NCI-H146 treated with DMSO at 0.1 percent for 48 hours (cell line): ENCODE measurements at regions not wholly inside any gene's neighbourhood (a gene's known extent, or its start where the extent isn't known, plus 50 kb on each side); places are given as distances from the start of the nearest gene placed in this dataset.

Source experiments
- DNase-seq: peaks from one replicate; lab custom pipeline; 2025; ENCODE audit not compliant: unreplicated experiment; lab: John Stamatoyannopoulos, UW

- DNase-seq = no peak
Measured at GRCh38 chr11:70519117-70519516, 120.8 kb downstream of the CTTN start.

GRCh38 chr11:70521475-70522308 is 123.4 kb downstream of the CTTN start:
- peak; percentile 11 for DNase-seq

- DNase-seq = no peak
Measured at GRCh38 chr11:70522309-70522592, 123.9 kb downstream of the CTTN start.

GRCh38 chr11:70522593-70523311 is 124.4 kb downstream of the CTTN start:
- DNase-seq = peak; percentile 94

DNA sequence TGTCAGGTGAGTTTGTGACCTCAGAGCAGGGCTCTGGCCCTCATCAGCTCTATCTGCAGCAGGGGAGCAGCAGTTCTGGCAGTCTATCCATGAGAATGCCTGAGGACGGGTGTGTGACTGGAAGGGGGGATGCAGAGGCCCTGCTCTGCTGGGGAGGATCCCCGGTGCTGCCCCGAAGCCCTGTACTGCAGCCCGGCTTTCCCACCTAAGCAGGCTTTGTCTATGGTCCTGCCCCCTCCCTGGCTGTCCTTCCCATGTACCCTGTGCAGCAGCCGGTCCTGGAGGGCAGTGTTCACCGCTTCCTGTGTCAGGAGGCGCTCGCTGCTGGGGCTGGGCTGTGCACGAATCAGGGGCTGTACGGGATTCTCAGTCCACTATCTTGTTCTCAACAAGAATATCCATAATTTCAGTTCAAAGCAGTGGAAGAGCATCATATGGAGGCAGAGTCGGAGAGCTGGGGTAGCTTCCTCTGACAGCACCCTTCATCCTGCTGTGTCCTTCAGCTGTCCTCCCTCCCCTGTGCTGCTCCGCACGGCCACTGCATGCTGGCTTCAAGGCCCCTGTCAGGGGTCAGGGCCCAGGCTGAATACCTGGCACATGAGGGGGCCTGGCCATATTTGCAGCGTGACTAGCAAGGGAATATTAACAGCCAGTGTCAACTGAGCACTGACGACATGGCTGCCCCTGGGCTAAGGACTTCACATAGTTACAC is 125.2 kb downstream of the CTTN start:
- DNase-seq = no peak

GRCh38 chr11:70524096-70524922 is 126.0 kb downstream of the CTTN start:
- no peak for DNase-seq

DNA sequence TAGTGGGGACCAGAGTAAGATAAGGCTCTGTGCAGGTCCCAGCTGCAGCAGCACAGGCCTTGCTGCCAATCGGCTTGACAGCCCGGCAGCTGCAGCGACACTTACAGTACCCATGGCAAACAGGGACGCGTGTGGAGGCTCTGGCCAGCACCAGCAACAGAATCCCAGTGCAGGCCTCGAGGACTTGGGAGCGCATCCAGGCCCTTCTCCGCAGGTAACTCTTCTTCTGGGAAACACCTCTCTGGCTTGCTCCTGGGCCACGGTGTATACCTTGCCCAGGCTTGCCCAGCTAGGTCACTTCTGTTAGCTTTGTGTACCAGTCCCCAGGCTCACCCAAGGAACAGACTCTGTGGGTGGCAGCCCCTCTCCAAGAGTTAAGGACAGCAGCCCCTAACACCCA is 126.7 kb downstream of the CTTN start:
- no peak for DNase-seq

DNA sequence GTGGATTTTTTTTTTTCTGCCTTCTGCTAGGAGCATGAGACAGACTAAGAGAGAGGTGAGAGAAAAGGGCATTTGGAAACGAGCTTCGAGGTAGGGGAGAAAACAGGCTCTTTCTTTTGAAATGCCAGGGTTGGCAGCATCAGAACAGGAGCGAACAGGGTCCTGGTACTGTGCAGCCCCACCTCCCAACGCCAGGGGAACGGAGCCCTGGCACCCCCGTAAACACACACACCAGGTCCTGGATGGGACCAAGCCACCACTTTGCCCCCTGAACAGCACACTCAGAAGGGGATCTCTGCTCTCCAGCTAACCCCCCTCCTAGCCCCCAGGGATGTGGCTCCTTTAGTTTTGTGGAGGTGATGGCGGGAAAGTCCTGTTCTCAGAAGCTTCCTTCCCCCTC is 127.1 kb downstream of the CTTN start:
- no peak for DNase-seq

DNA sequence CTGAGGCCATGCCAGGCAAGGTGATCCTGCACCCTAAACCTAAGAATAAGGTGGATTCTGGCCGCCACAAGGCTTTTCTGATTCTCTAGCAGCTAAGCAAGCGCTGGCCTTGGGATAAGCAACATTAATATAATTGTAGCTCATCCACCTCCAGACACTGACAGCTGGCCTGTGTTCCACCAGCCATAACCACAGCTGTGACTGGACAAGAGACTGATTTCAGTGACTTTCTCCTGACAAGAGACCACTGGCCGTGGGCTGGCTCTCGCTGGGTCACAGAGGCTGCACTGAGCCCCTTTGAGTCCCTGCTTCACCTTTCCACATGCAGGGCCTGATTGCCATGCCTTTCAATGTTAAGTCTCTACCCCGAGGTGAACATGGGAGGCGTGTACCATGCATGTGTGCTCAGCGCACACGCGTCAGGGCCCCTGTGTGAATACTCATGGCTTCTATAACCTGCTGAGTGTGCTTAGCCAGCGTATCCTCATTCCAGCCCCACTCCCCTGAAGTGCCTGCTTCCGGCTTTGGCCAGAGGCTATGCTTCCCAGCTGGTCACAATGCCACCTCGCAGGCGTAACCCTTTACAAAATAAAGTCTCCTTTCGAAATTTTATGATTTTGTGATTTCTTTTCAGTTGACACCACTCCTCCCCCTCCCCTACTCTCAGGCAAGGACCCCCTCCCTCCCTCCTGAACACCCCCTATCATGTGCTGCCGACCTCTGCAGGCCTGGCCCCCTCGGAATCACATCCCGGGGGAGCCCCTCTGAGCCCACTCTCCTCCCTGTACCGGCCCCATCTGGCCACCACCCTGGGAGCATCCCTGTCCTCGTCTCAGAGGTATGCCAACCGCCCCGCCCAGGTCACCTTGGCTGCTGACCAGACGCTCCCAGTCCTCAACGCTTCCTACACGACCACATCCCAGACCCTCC is 128.1 kb downstream of the CTTN start:
- no peak for DNase-seq

GRCh38 chr11:70527046-70527395 is 128.7 kb downstream of the CTTN start:
- no peak for DNase-seq

GRCh38 chr11:70527429-70528045 is 129.2 kb downstream of the CTTN start:
- no peak for DNase-seq

DNA sequence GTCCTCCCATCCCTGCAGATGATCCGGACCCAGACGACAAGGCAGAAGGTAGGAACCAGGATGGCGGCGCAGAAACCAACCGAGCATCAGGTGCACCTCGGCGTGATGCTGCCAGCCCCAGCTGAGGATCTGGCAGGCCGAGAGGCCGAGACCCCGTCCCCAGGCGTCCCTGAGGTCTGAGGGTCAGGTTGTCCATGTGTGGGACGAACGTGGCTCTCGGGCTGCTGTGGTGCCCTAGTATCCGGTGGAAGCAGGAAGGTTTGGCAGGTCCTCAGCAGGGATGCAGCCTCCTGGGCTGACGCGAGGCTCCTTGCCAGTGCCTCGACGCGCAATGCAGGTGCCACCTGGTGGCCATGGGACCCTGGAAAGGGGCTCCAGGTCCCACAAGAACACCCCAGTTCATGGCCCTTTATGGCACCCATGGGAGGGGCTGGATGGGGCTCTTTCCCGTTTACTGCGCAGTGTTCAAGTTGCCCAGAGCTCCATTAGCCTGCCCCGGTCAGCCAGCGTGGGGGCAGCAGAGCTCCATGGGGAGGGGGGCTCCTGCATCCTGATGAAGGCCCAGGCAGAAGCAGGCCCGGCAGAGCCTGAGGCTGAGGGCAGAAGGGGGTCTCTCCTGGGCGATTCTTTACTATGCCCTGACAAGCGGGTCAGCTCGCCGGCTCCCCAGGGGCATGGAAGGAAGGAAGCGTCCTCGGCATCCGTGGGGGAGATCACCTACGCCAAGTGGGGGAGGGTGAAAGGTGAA is 129.9 kb downstream of the CTTN start:
- no peak for DNase-seq

DNA sequence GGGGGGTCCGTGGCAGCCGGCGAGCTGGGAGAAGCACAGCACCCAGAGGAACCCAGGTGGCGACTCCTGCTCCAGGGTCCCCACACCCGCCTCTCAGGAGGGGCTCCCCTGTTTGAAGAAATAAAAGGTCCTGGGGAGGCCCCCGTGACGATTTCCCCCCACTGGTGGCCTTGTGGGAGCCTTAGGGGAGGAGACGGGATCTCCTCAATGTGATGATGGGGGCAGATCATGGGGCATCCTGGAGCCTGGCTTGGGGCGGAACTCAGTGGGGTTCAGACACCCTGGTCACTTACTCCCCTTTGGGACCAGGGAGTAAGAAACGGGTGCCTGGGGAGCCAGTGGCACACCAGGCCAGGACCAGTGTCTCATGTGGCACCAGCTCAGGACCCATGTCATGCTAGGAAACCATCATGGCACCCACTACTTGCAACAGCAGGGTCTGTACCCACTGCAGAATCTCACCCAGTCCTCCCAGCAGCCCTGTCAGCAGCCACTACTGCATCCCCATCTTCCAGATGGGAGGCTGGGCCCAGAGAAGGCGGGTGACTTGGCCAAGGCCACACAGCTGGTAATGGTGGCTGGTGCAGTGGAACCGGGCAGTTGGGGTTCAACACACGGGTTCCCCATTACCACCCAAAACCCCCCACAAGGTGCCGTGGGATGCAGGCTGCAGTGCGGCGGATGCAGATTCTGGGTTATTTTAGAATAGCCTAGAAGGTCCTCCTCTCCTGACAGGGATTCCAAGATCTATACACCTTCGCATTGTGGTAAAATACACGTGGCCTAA is 130.7 kb downstream of the CTTN start:
- DNase-seq = no peak

DNA sequence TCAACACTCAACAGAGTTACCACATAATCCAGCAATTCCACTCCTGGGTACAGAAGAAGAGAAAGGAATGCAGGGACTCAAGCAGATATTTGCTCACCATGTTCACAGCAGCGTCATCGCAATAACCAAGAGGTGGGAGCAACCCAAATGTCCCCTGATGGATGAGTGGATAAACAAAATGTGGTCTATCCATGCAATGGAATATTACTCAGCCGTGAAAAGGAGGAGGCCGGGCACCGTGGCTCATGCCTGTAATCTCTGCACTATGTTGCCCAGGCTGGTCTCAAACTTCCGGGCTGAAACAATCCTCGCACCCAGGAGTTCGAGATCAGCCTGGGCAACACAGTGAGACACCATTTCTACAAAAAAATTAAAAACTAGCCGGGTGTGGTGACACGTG is 131.7 kb downstream of the CTTN start:
- DNase-seq = no peak

DNA sequence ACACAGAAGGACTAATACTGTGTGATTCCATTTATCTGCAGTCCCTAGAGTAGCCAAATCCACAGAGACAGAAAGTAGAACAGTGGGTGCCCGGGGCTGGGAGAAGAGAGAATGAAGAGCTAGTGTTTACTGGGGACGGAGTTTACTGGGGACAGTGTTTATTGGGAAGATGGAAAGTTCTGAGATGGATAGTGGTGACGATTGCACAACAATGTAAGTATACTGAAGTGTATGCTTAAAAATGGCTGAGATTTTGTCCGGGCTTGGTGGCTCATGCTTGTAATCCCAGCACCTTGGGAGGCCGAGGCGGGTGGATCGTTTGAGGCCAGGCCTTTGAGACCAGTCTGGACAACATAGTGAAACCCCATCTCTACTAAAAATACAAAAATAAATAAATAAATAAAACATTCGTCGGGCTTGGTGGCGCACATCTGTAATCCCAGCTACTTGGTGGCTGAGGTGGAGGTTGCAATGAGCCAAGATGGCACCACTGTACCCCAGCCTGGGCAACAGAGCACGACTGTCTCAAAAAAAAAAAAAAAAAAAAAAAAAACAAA is 132.4 kb downstream of the CTTN start:
- no peak for DNase-seq

DNA sequence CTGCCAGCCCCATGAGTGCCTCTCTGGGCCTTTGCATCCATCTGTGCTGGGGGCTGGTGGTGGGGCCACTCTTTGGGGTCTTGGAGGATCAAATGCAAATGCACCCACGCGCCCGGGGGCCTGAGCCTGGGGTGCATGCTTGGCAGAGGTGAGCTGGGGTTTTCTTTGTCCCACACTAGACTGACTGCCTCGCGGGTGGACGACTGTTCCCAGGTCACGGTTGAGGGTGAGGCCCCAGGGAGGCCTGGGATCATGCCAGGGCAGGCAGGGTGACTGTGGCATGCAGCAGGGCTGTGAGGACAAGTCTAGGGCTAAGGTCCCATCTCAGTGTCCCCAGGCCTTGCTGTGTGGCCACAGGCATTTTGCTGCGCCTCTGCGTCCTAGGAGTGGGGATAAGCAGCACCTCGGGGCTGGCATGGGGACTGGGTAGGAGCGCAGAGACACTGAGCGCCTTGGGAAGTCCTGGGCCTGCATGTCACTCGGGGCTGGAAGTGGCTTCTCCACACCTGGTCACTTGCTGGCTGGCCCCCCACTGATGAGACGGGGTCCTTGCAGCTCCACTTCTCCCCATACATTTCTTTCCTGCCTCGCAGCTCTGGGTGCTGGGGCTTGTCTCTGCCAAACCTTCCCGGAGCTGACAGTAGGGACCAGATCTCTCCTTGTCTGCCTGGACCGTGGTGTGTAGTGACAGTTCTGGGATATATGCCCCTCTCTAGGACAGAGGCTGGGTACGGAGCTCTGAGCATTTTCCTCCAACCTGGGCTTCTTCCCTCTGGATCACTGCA is 133.1 kb downstream of the CTTN start:
- DNase-seq = no peak

GRCh38 chr11:70532066-70532440 is 133.7 kb downstream of the CTTN start:
- DNase-seq = peak; percentile 17
